K562 (cell line): ENCODE measurements at regions not wholly inside any gene's neighbourhood (a gene's known extent, or its start where the extent isn't known, plus 50 kb on each side); places are given as distances from the start of the nearest gene placed in this dataset.

Experiments
- ATAC-seq: fragments of 200-7000 bp; cut with Tn5 transposase; 3 replicates; pipeline ENCODE4 v1.9.1; 2020; ENCODE audit warnings: moderate library complexity
- BruUV-seq: library from RNA; stranded (reverse); fragments of 400-500 nt; replicated peaks from 2 replicates; lab custom pipeline; 2021; lab: Mats Ljungman, UMichigan
- CTCF ChIA-PET: fragments of 300-600 bp; formaldehyde crosslinking; extraction: SDS; loops from one replicate; lab custom pipeline; 2021; ENCODE audit warnings: low intra/inter-chr PET ratio; lab: Yijun Ruan, JAX
- POLR2A ChIA-PET: fragments of 300-600, 350-650 bp; sonication (Branson Sonifier 250); formaldehyde crosslinking; extraction: SDS; loops from one replicate; lab custom pipeline; 2021; ENCODE audit warnings: antibody characterized with exemption, inconsistent platforms; lab: Yijun Ruan, JAX
- DNase-seq, 4 experiments: peaks; one replicate each; pipeline versions ENCODE4 v3.0.0 to v3.0.0-alpha.2; 2011 to 2018; ENCODE audit warnings: low spot score in 3 of 4, mixed read lengths in 3 of 4; ENCODE audit errors: extremely low read depth in 1 of 4
- FAIRE-seq: peaks from 2 replicates; lab custom pipeline; 2011; peaks lifted over from hg19 to GRCh38; lab: Jason Lieb, UNC
- H2AFZ ChIP-seq: 2 replicates; pipeline ENCODE4 v1.6.0; 2011; ENCODE audit warnings: low read depth, low read length, control low read depth, inconsistent platforms
- H3K27ac ChIP-seq: fragments of 200-600 bp; 3 replicates; pipeline ENCODE4 v1.8.0; 2011; ENCODE audit warnings: low read depth, mild to moderate bottlenecking, control low read depth, inconsistent platforms, low read length, moderate library complexity, mixed read lengths; ENCODE audit errors: extremely low read depth
- H3K27me3 ChIP-seq, 2 experiments: fragments of 300-600 bp in 1 of 2; 2 replicates in 1 of 2; 3 replicates in 1 of 2; pipeline versions ENCODE4 v1.6.0 to v1.8.0; 2011; ENCODE audit warnings: inconsistent platforms in 2 of 2, low read length in 2 of 2, mild to moderate bottlenecking in 1 of 2, mixed read lengths in 1 of 2, moderate library complexity in 1 of 2; ENCODE audit not compliant: control insufficient read depth in 2 of 2, insufficient read depth in 2 of 2
- H3K36me3 ChIP-seq: fragments of 300-600 bp; 3 replicates; pipeline ENCODE4 v1.8.0; 2011; ENCODE audit warnings: mild to moderate bottlenecking, low read length, inconsistent platforms; ENCODE audit not compliant: control insufficient read depth, insufficient read depth
- H3K4me1 ChIP-seq, 2 experiments: fragments of 200-600 bp in 1 of 2; replicated peaks in 1 of 2; 2 replicates in 1 of 2; 3 replicates in 1 of 2; pipeline versions ENCODE4 v1.5.1 to v1.8.0; 2011; ENCODE audit warnings: inconsistent platforms in 2 of 2, low read length in 2 of 2, mild to moderate bottlenecking in 1 of 2, mixed read lengths in 1 of 2, moderate library complexity in 1 of 2; ENCODE audit not compliant: control insufficient read depth in 2 of 2, insufficient read depth in 2 of 2
- H3K4me2 ChIP-seq: 2 replicates; pipeline ENCODE4 v1.6.1; 2011; ENCODE audit warnings: low read length, control low read depth, inconsistent platforms, mixed read lengths; ENCODE audit not compliant: insufficient read depth
- H3K4me3 ChIP-seq: fragments of 200-600 bp; sonication (generic), shearing (Covaris generic); 2 replicates; pipeline ENCODE4 v1.5.1; 2016; ENCODE audit warnings: control low read depth, inconsistent platforms
- H3K79me2 ChIP-seq: fragments of 200-600 bp; 3 replicates; pipeline ENCODE4 v1.8.0; 2011; ENCODE audit warnings: low read length, inconsistent platforms; ENCODE audit not compliant: control insufficient read depth, insufficient read depth
- H3K9ac ChIP-seq, 2 experiments: 2 replicates each; pipeline versions ENCODE4 v1.6.0 to v1.6.1; 2011; ENCODE audit warnings: low read depth in 2 of 2, low read length in 2 of 2, control low read depth in 1 of 2, inconsistent platforms in 1 of 2, mild to moderate bottlenecking in 1 of 2, mixed read lengths in 1 of 2; ENCODE audit not compliant: insufficient read depth in 1 of 2
- H3K9me1 ChIP-seq: one replicate; pipeline ENCODE4 v1.6.0; 2011; ENCODE audit warnings: inconsistent platforms, mild to moderate bottlenecking, low read length, moderate library complexity; ENCODE audit not compliant: control insufficient read depth, insufficient read depth
- H3K9me3 ChIP-seq: replicated peaks from 2 replicates; pipeline ENCODE4 v1.5.1; 2011; ENCODE audit warnings: low read depth, low read length, inconsistent platforms; ENCODE audit not compliant: control insufficient read depth, insufficient read depth
- H4K20me1 ChIP-seq: replicated peaks from 2 replicates; pipeline ENCODE4 v1.6.1; 2011; ENCODE audit warnings: low read length, inconsistent platforms, mixed read lengths; ENCODE audit not compliant: control insufficient read depth, insufficient read depth
- CHD7 ChIP-seq: fragments of 200-600 bp; sonication (generic); IDR thresholded peaks from one replicate; pipeline ENCODE4 v1.6.1; 2012; ENCODE audit warnings: mild to moderate bottlenecking, low read depth, low read length, inconsistent platforms
- ETS2 ChIP-seq: IDR thresholded peaks from 2 replicates; pipeline ENCODE4 v1.6.1; 2016; ENCODE audit warnings: borderline replicate concordance, missing genetic modification characterization, mild to moderate bottlenecking, moderate library complexity, missing compliant biosample characterization; ENCODE audit not compliant: poor library complexity, severe bottlenecking
- SAP30 ChIP-seq: fragments of 200-600 bp; sonication (generic); IDR thresholded peaks from 2 replicates; pipeline ENCODE4 v1.6.1; 2012; ENCODE audit warnings: borderline replicate concordance, low read depth, mild to moderate bottlenecking, moderate library complexity, low read length, control low read depth, inconsistent platforms; ENCODE audit not compliant: insufficient read depth, poor library complexity, severe bottlenecking
- ZBTB49 ChIP-seq: sonication (generic); formaldehyde crosslinking; IDR thresholded peaks from 2 replicates; pipeline ENCODE4 v1.8.0; 2022; ENCODE audit warnings: missing genetic modification reagents, mild to moderate bottlenecking, borderline replicate concordance
- WGBS: fragments of 100-300 bp; shearing (Covaris generic); methylation state at CpG from one replicate; pipeline ENCODE4 v1.1.6; 2016; ENCODE audit warnings: low coverage, mixed read lengths; ENCODE audit not compliant: insufficient coverage; ENCODE audit errors: missing lambda C conversion rate; 5-methylcytosine and 5-hydroxymethylcytosine counted together
- in situ Hi-C: fragments of 300-500 bp; cut with MboI; formaldehyde crosslinking; loops from 4 replicates; pipeline ENCODE4 v1.15.0; 2018; ENCODE audit warnings: inconsistent platforms, mixed read lengths
- intact Hi-C: fragments of 100-400 bp; cut with micrococcal nuclease; formaldehyde crosslinking; loops from 2 replicates; pipeline ENCODE4 v1.14.2; 2022

- no peak for TF ChIP-seq SAP30
Measured at GRCh38 chr21:39012326-39013230, 170.7 kb downstream of the PSMG1 start (continued).

GRCh38 chr21:39011911-39012310, 171.3 kb downstream of the PSMG1 start:
- Histone ChIP-seq H2AFZ (no peak overlapping the region), H4K20me1 (no peaks in the 10 kb centered on the region), H3K4me1 (0 out of 5 replicates have a peak, but pooled peaks cover 0 to 2% of the 10 kb centered on the region in 2 experiments), H3K27ac (no peak overlapping the region), H3K27me3 (peaks cover 17 to 58% of the 10 kb centered on the region in 2 experiments; a peak in 4 of 5 replicates), H3K36me3 (no peaks in the 10 kb centered on the region), H3K4me3 (no peak overlapping the region), H3K4me2 (no peak overlapping the region), H3K79me2 (no peaks in the 10 kb centered on the region), H3K9me1 (no peaks in the 10 kb centered on the region), H3K9me3 (no peaks in the 10 kb centered on the region), H3K9ac (no peak overlapping the region)
- ChIA-PET POLR2A (interaction anchor here (0.5 to 1.0 kb wide), 2 partner anchors 11 to 35 kb away, joined by 3 to 5 read pairs; no protein-coding TSS in a partner anchor), CTCF (no interaction called here)
- FAIRE-seq (no peak), ATAC-seq (no peak), DNase-seq (no peak)
- in situ Hi-C loops (no loop called here), intact Hi-C loops (no loop called here)
- no TSS peak for BruUV-seq
- WGBS = 4% methylated on average over 3 of the region's 3 CpGs
- TF ChIP-seq ETS2 (tag) (no peak), ZBTB49 (CRISPR knock-in tag) (no peak), CHD7 (no peak)
